HK-2 (cell line): ENCODE measurements at regions not wholly inside any gene's neighbourhood (a gene's known extent, or its start where the extent isn't known, plus 50 kb on each side); places are given as distances from the start of the nearest gene placed in this dataset.
"Not testable (repeated sequence)": the region's sequence is repeated elsewhere in the genome, so short reads cannot be mapped to it uniquely, and the experiment has no call there.

ENCODE experiments used
- DNase-seq: peaks from one replicate; pipeline ENCODE4 v3.0.0-alpha.2; 2018; ENCODE audit not compliant: unreplicated experiment

- DNase-seq, result not testable (repeated sequence)
Measured at GRCh38 chrX:76774912-76775311, 347.4 kb downstream of the MAGEE1 start.

- DNase-seq, result no peak
Measured at GRCh38 chrX:76796311-76796710, 368.8 kb downstream of the MAGEE1 start.

- no peak for DNase-seq
Measured at GRCh38 chrX:76802708-76803107, 375.2 kb downstream of the MAGEE1 start.

- DNase-seq, result no peak
Measured at GRCh38 chrX:76815754-76816153, 388.2 kb downstream of the MAGEE1 start.

GRCh38 chrX:76817279-76817678 is 389.8 kb downstream of the MAGEE1 start:
- not testable (repeated sequence) for DNase-seq

- no peak for DNase-seq
Measured at GRCh38 chrX:76821276-76821675, 393.8 kb downstream of the MAGEE1 start.

- DNase-seq, result no peak
Measured at GRCh38 chrX:76827672-76828071, 400.2 kb downstream of the MAGEE1 start.

- not testable (repeated sequence) for DNase-seq
Measured at GRCh38 chrX:76840902-76841301, 413.4 kb downstream of the MAGEE1 start.

- DNase-seq, result no peak
Measured at GRCh38 chrX:76850851-76851250, 423.3 kb downstream of the MAGEE1 start.

- no peak for DNase-seq
Measured at GRCh38 chrX:76862509-76862908, 435.0 kb downstream of the MAGEE1 start.

- DNase-seq, result no peak
Measured at GRCh38 chrX:76893930-76894329, 466.4 kb downstream of the MAGEE1 start.

GRCh38 chrX:76915836-76916235 is 488.3 kb downstream of the MAGEE1 start:
- no peak for DNase-seq

GRCh38 chrX:76918033-76918432 is 490.5 kb downstream of the MAGEE1 start:
- DNase-seq, result no peak

GRCh38 chrX:76919761-76920160 is 492.3 kb downstream of the MAGEE1 start:
- no peak for DNase-seq

GRCh38 chrX:76920607-76921006 is 493.1 kb downstream of the MAGEE1 start:
- DNase-seq, result no peak

GRCh38 chrX:76921176-76921575 is 493.7 kb downstream of the MAGEE1 start:
- no peak for DNase-seq

GRCh38 chrX:76922100-76922499 is 494.6 kb downstream of the MAGEE1 start:
- DNase-seq, result no peak

GRCh38 chrX:76924616-76925015 is 497.1 kb downstream of the MAGEE1 start:
- not testable (repeated sequence) for DNase-seq

- DNase-seq, result no peak
Measured at GRCh38 chrX:76931518-76931917, 504.0 kb downstream of the MAGEE1 start.

- no peak for DNase-seq
Measured at GRCh38 chrX:76957485-76957884, 489.7 kb upstream of the FGF16 start.

- no peak for DNase-seq
Measured at GRCh38 chrX:76971393-76972376, 475.5 kb upstream of the FGF16 start.

- DNase-seq, result no peak
Measured at GRCh38 chrX:76977452-76977851, 469.7 kb upstream of the FGF16 start.

- DNase-seq, result no peak
Measured at GRCh38 chrX:76987381-76987780, 459.8 kb upstream of the FGF16 start.
